ENCODE measurements at regions not wholly inside any gene's neighbourhood (a gene's known extent, or its start where the extent isn't known, plus 50 kb on each side); places are given as distances from the start of the nearest gene placed in this dataset.

- TF ChIP-seq POU2F2 (IDR thresholded peaks at IDR 0.05; ENCODE audit: low read depth, low read length) (no peak), SPI1 (IDR thresholded peaks at IDR 0.05; ENCODE audit: low read depth, low read length) (no peak), POLR2AphosphoS5 (IDR thresholded peaks at IDR 0.05; ENCODE audit: low read depth, low read length) (no peak), PAX5 (IDR thresholded peaks at IDR 0.05; ENCODE audit: insufficient read depth, low read length, severe bottlenecking) (no peak), TAF1 (IDR thresholded peaks at IDR 0.05; ENCODE audit: low read depth, low read length) (no peak), POLR2A (IDR thresholded peaks at IDR 0.05; ENCODE audit: low read depth, low read length) (no peak; the same call in 1 of the 2 replicates)
- FAIRE-seq (no peak), DNase-seq (ENCODE audit: insufficient read length, low spot score) (no peak)
Measured at GRCh38 chr7:130884437-130885417, 150.7 kb upstream of the KLF14 start.

- FAIRE-seq (no peak), DNase-seq (ENCODE audit: insufficient read length, low spot score) (no peak)
- no peak for TF ChIP-seq SPI1 (IDR thresholded peaks at IDR 0.05; ENCODE audit: low read depth, low read length)
- TF ChIP-seq PAX5 (IDR thresholded peaks at IDR 0.05; ENCODE audit: insufficient read depth, low read length, severe bottlenecking) = no peak
- no peak for TF ChIP-seq POU2F2 (IDR thresholded peaks at IDR 0.05; ENCODE audit: low read depth, low read length)
- TF ChIP-seq POLR2AphosphoS5 (IDR thresholded peaks at IDR 0.05; ENCODE audit: low read depth, low read length) = no peak
- no peak for TF ChIP-seq POLR2A (IDR thresholded peaks at IDR 0.05; ENCODE audit: low read depth, low read length)
- no peak for TF ChIP-seq TAF1 (IDR thresholded peaks at IDR 0.05; ENCODE audit: low read depth, low read length)
Measured at GRCh38 chr7:130886438-130887135, 152.6 kb upstream of the KLF14 start.

- no peak for FAIRE-seq
- DNase-seq (ENCODE audit: insufficient read length, low spot score) = no peak
- TF ChIP-seq PAX5 (IDR thresholded peaks at IDR 0.05; ENCODE audit: insufficient read depth, low read length, severe bottlenecking) = no peak
- no peak for TF ChIP-seq TAF1 (IDR thresholded peaks at IDR 0.05; ENCODE audit: low read depth, low read length)
- TF ChIP-seq POU2F2 (IDR thresholded peaks at IDR 0.05; ENCODE audit: low read depth, low read length) = no peak
- TF ChIP-seq POLR2A (IDR thresholded peaks at IDR 0.05; ENCODE audit: low read depth, low read length) = no peak
- TF ChIP-seq POLR2AphosphoS5 (IDR thresholded peaks at IDR 0.05; ENCODE audit: low read depth, low read length) = no peak
- TF ChIP-seq SPI1 (IDR thresholded peaks at IDR 0.05; ENCODE audit: low read depth, low read length) = no peak
Measured at GRCh38 chr7:130887182-130887956, 153.4 kb upstream of the KLF14 start.

- no peak for FAIRE-seq
- TF ChIP-seq PAX5 (IDR thresholded peaks at IDR 0.05; ENCODE audit: insufficient read depth, low read length, severe bottlenecking) (no peak), TAF1 (IDR thresholded peaks at IDR 0.05; ENCODE audit: low read depth, low read length) (no peak), POU2F2 (IDR thresholded peaks at IDR 0.05; ENCODE audit: low read depth, low read length) (no peak), SPI1 (IDR thresholded peaks at IDR 0.05; ENCODE audit: low read depth, low read length) (no peak), POLR2A (IDR thresholded peaks at IDR 0.05; ENCODE audit: low read depth, low read length) (no peak), POLR2AphosphoS5 (IDR thresholded peaks at IDR 0.05; ENCODE audit: low read depth, low read length) (no peak)
- no peak for DNase-seq (ENCODE audit: insufficient read length, low spot score)
Measured at GRCh38 chr7:130887957-130888371, 154.0 kb upstream of the KLF14 start.

- DNase-seq (ENCODE audit: insufficient read length, low spot score) = no peak
- FAIRE-seq = no peak
- TF ChIP-seq SPI1 (IDR thresholded peaks at IDR 0.05; ENCODE audit: low read depth, low read length) (no peak), TAF1 (IDR thresholded peaks at IDR 0.05; ENCODE audit: low read depth, low read length) (no peak), PAX5 (IDR thresholded peaks at IDR 0.05; ENCODE audit: insufficient read depth, low read length, severe bottlenecking) (no peak), POU2F2 (IDR thresholded peaks at IDR 0.05; ENCODE audit: low read depth, low read length) (no peak), POLR2AphosphoS5 (IDR thresholded peaks at IDR 0.05; ENCODE audit: low read depth, low read length) (no peak), POLR2A (IDR thresholded peaks at IDR 0.05; ENCODE audit: low read depth, low read length) (no peak)
Measured at GRCh38 chr7:130888468-130888867, 154.5 kb upstream of the KLF14 start.

GRCh38 chr7:130890176-130891020 lies 156.4 kb upstream of the KLF14 start:
- FAIRE-seq = no peak
- TF ChIP-seq SPI1 (IDR thresholded peaks at IDR 0.05; ENCODE audit: low read depth, low read length) (no peak), POLR2AphosphoS5 (IDR thresholded peaks at IDR 0.05; ENCODE audit: low read depth, low read length) (no peak), PAX5 (IDR thresholded peaks at IDR 0.05; ENCODE audit: insufficient read depth, low read length, severe bottlenecking) (no peak), POU2F2 (IDR thresholded peaks at IDR 0.05; ENCODE audit: low read depth, low read length) (no peak), POLR2A (IDR thresholded peaks at IDR 0.05; ENCODE audit: low read depth, low read length) (no peak), TAF1 (IDR thresholded peaks at IDR 0.05; ENCODE audit: low read depth, low read length) (no peak)
- DNase-seq (ENCODE audit: insufficient read length, low spot score) = no peak

GRCh38 chr7:130891254-130892094 lies 157.5 kb upstream of the KLF14 start:
- DNase-seq (ENCODE audit: insufficient read length, low spot score) (no peak), FAIRE-seq (no peak)
- TF ChIP-seq POLR2AphosphoS5 (IDR thresholded peaks at IDR 0.05; ENCODE audit: low read depth, low read length) (0 out of 2 replicates have a peak, but pooled peaks have one; percentile 17), POU2F2 (IDR thresholded peaks at IDR 0.05; ENCODE audit: low read depth, low read length) (no peak)
